CD14-positive monocyte (primary cell): ENCODE measurements at regions not wholly inside any gene's neighbourhood (a gene's known extent, or its start where the extent isn't known, plus 50 kb on each side); places are given as distances from the start of the nearest gene placed in this dataset.
"Not testable (repeated sequence)": the region's sequence is repeated elsewhere in the genome, so short reads cannot be mapped to it uniquely, and the experiment has no call there.

Experiments used
- DNase-seq, 3 donors: peaks; one replicate each; pipeline ENCODE4 v3.0.0-alpha.2; 2011 to 2022
- H2AFZ ChIP-seq: 2 replicates; pipeline ENCODE4 v1.6.0; 2012; ENCODE audit warnings: mild to moderate bottlenecking, low read depth, low read length, inconsistent platforms; ENCODE audit not compliant: insufficient read depth, poor library complexity, severe bottlenecking
- H3K27ac ChIP-seq, 2 donors: 1 replicate in 1 of 2; 2 replicates in 1 of 2; pipeline ENCODE4 v1.5.1; 2012 to 2013; ENCODE audit warnings: low read length in 2 of 2, control low read depth in 1 of 2, inconsistent platforms in 1 of 2, low read depth in 1 of 2, mild to moderate bottlenecking in 1 of 2
- H3K27me3 ChIP-seq, 2 donors: one replicate each; pipeline versions ENCODE4 v1.6.0 to v1.6.1; 2011 to 2013; ENCODE audit warnings: low read length in 2 of 2; ENCODE audit not compliant: control insufficient read depth in 2 of 2, insufficient read depth in 2 of 2
- H3K36me3 ChIP-seq, 2 donors: replicated peaks in 1 of 2; 1 replicate in 1 of 2; 2 replicates in 1 of 2; pipeline versions ENCODE4 v1.5.1 to v1.6.1; 2012 to 2013; ENCODE audit warnings: low read length in 2 of 2, control low read depth in 1 of 2, inconsistent platforms in 1 of 2, mild to moderate bottlenecking in 1 of 2; ENCODE audit not compliant: insufficient read depth in 2 of 2, control insufficient read depth in 1 of 2
- H3K4me1 ChIP-seq, 2 donors: 1 replicate in 1 of 2; 2 replicates in 1 of 2; pipeline versions ENCODE4 v1.5.1 to v1.6.1; 2012 to 2013; ENCODE audit warnings: low read length in 2 of 2, control low read depth in 1 of 2, inconsistent platforms in 1 of 2, mild to moderate bottlenecking in 1 of 2, moderate library complexity in 1 of 2; ENCODE audit not compliant: insufficient read depth in 2 of 2, control insufficient read depth in 1 of 2
- H3K4me2 ChIP-seq: replicated peaks from 2 replicates; pipeline ENCODE3; 2012; ENCODE audit warnings: low read length, moderate library complexity, mild to moderate bottlenecking; ENCODE audit not compliant: poor library complexity, severe bottlenecking; ENCODE audit errors: extremely low read depth
- H3K4me3 ChIP-seq, 3 experiments: fragments of 200-600 bp in 1 of 3; sonication (generic) in 1 of 3; replicated peaks in 1 of 3; 1 replicate in 2 of 3; 2 replicates in 1 of 3; pipeline ENCODE4 v1.5.1; 2011 to 2013; ENCODE audit warnings: low read length in 3 of 3, mild to moderate bottlenecking in 3 of 3, control low read depth in 2 of 3, low read depth in 2 of 3, inconsistent platforms in 1 of 3, moderate library complexity in 1 of 3
- H3K79me2 ChIP-seq: 2 replicates; pipeline ENCODE4 v1.6.0; 2012; ENCODE audit warnings: mild to moderate bottlenecking, control low read depth, inconsistent platforms, low read length, moderate library complexity; ENCODE audit not compliant: insufficient read depth
- H3K9ac ChIP-seq: 2 replicates; pipeline ENCODE4 v1.6.0; 2017; ENCODE audit warnings: low read length, mild to moderate bottlenecking; ENCODE audit not compliant: insufficient read depth, poor library complexity, severe bottlenecking
- H3K9me3 ChIP-seq, 2 donors: replicated peaks in 1 of 2; 1 replicate in 1 of 2; 2 replicates in 1 of 2; pipeline versions ENCODE4 v1.5.1 to v1.6.1; 2012 to 2013; ENCODE audit warnings: low read length in 2 of 2, control low read depth in 1 of 2; ENCODE audit not compliant: control insufficient read depth in 1 of 2, insufficient read depth in 1 of 2
- H4K20me1 ChIP-seq: 2 replicates; pipeline ENCODE4 v1.6.0; 2012; ENCODE audit warnings: mild to moderate bottlenecking, low read length, control low read depth, moderate library complexity; ENCODE audit not compliant: insufficient read depth
- H3K27ac Mint-ChIP-seq, 7 donors: one replicate each; pipeline ENCODE4 v1.8.0; 2020; ENCODE audit warnings: mild to moderate bottlenecking in 7 of 7, mixed read lengths in 7 of 7, moderate library complexity in 6 of 7, inconsistent platforms in 2 of 7
- H3K27me3 Mint-ChIP-seq, 3 donors: one replicate each; pipeline ENCODE4 v1.8.0; 2021 to 2022; ENCODE audit warnings: low read depth in 3 of 3, mild to moderate bottlenecking in 3 of 3, mixed read lengths in 3 of 3, moderate library complexity in 3 of 3, inconsistent platforms in 1 of 3
- H3K36me3 Mint-ChIP-seq, 2 donors: one replicate each; pipeline ENCODE4 v1.8.0; 2020; ENCODE audit warnings: mixed read lengths in 2 of 2, inconsistent platforms in 1 of 2, mild to moderate bottlenecking in 1 of 2
- H3K4me1 Mint-ChIP-seq: one replicate; pipeline ENCODE4 v1.8.0; 2020; ENCODE audit warnings: mild to moderate bottlenecking, mixed read lengths
- H3K4me3 Mint-ChIP-seq, 2 donors: one replicate each; pipeline ENCODE4 v1.8.0; 2020; ENCODE audit warnings: mild to moderate bottlenecking in 2 of 2, mixed read lengths in 2 of 2, moderate library complexity in 1 of 2
- H3K9me3 Mint-ChIP-seq, 7 donors: one replicate each; pipeline ENCODE4 v1.8.0; 2020 to 2022; ENCODE audit warnings: mixed read lengths in 7 of 7, mild to moderate bottlenecking in 6 of 7, moderate library complexity in 6 of 7, inconsistent platforms in 2 of 7
- WGBS: methylation state at CpG from one replicate; pipeline ENCODE4 v1.1.5; 2013; ENCODE audit warnings: missing lambda C conversion rate; ENCODE audit not compliant: insufficient coverage; 5-methylcytosine and 5-hydroxymethylcytosine counted together
- intact Hi-C, 2 donors: fragments of 100-400 bp; cut with micrococcal nuclease; formaldehyde crosslinking; loops; one replicate each; pipeline versions ENCODE4 v1.15.0 to v1.15.1; 2023
- TF ChIP-seq, protein P1 (sequence below): fragments of 200-600 bp; IDR thresholded peaks from one replicate; pipeline ENCODE4 v1.8.0; 2022; ENCODE audit warnings: antibody characterized with exemption, mild to moderate bottlenecking

DNA sequence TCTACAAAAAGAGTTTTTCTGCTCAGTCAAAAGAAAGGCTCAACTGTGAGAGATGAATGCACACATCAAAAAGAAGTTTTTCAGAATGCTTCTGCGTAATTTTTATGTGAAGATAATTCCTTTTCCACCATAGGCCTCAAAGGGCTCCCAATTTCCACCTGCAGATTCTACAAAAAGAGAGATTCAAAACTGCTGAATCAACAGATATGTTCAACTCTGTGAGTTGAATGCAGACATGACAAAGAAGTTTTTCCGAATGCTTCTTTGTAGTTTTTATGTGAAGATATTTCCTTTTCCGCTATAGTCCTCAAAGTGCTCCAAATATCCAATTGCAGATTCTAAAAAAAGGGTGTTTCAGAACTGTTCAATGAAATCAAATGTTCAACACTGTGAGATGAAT lies 300.8 kb upstream of the DEFB115 start:
- no CpG with 5 or more reads among the region's 3 CpGs for WGBS
- H3K4me3 Mint-ChIP-seq, intact Hi-C loops: not testable (repeated sequence)

DNA sequence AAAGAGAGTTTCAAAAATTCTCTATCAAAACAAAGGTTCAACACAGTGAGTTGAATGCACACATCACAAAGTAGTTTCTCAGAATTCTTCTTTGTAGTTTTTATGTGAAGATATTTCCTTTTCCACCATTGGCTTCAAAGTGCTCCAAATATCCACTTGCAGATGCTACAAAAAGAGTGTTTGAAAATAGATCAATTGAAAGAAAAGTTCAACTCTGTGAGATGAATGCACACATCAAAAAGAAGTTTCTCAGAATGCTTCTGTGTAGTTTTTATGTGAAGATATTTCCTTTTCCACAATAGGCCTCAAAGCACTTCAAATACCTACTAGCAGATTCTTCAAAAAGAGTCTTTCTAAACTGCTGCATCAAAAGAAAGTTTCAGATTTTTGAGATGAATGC lies 298.3 kb upstream of the DEFB115 start:
- peaks cover 0 to 28% of the 10 kb centered on the region in 2 donors for H3K9me3 ChIP-seq
- intact Hi-C loops, H3K27me3 ChIP-seq, H3K9ac ChIP-seq, H2AFZ ChIP-seq, H3K4me2 ChIP-seq, H3K79me2 ChIP-seq, H3K4me3 ChIP-seq, H3K36me3 Mint-ChIP-seq, H3K4me3 Mint-ChIP-seq, H3K27me3 Mint-ChIP-seq, H3K27ac Mint-ChIP-seq, DNase-seq, H4K20me1 ChIP-seq, H3K36me3 ChIP-seq, H3K4me1 ChIP-seq, H3K27ac ChIP-seq, H3K4me1 Mint-ChIP-seq: not testable (repeated sequence)
- H3K9me3 Mint-ChIP-seq, result peaks cover 0 to 14% (median 6%) of the 10 kb centered on the region in 7 donors

More for the DNA sequence above, 300.8 kb upstream of the DEFB115 start:
- not testable (repeated sequence) for H3K27me3 ChIP-seq, H2AFZ ChIP-seq, H3K79me2 ChIP-seq, DNase-seq, H3K36me3 Mint-ChIP-seq, H4K20me1 ChIP-seq, H3K36me3 ChIP-seq, H3K9ac ChIP-seq, H3K4me1 ChIP-seq, H3K27ac ChIP-seq, H3K4me3 ChIP-seq, H3K27ac Mint-ChIP-seq, H3K4me2 ChIP-seq, H3K4me1 Mint-ChIP-seq, H3K27me3 Mint-ChIP-seq
- H3K9me3 ChIP-seq, result peaks cover 0 to 30% of the 10 kb centered on the region in 2 donors
- peaks cover under 1 to 13% (median 8%) of the 10 kb centered on the region in 7 donors for H3K9me3 Mint-ChIP-seq

DNA sequence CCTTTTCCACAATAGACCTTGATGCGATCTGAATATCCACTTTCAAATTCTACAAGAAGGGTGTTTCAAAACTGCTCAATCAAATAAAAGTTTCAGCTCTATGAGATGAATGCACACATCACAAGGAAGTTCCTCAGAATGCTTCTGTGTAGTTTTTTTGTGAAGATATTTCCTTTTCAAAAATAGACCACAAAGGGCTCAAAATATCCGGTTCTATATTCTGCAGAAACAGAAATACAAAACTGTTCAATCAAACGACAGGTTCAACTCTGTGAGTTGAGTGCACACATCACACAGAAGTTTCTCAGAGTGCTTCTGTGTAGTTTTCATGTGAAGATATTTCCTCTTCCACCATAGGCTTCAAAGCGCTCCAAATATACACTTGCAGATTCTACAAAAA lies 293.9 kb upstream of the DEFB115 start:
- WGBS, result no CpG with 5 or more reads among the region's 4 CpGs
- no peak overlapping the region for H3K9ac ChIP-seq
- H3K36me3 ChIP-seq, result no peaks in the 10 kb centered on the region
- no peak overlapping the region for H3K4me2 ChIP-seq
- no peak overlapping the region for H3K27ac ChIP-seq
- Mint-ChIP-seq H3K4me1 (no peaks in the 10 kb centered on the region), H3K27me3 (no peaks in the 10 kb centered on the region), H3K36me3 (no peaks in the 10 kb centered on the region), H3K27ac (no peak overlapping the region), H3K4me3 (no peak overlapping the region), H3K9me3 (peaks cover 0 to 18% (median 6%) of the 10 kb centered on the region in 7 donors)
- TF ChIP-seq, protein P1, sequence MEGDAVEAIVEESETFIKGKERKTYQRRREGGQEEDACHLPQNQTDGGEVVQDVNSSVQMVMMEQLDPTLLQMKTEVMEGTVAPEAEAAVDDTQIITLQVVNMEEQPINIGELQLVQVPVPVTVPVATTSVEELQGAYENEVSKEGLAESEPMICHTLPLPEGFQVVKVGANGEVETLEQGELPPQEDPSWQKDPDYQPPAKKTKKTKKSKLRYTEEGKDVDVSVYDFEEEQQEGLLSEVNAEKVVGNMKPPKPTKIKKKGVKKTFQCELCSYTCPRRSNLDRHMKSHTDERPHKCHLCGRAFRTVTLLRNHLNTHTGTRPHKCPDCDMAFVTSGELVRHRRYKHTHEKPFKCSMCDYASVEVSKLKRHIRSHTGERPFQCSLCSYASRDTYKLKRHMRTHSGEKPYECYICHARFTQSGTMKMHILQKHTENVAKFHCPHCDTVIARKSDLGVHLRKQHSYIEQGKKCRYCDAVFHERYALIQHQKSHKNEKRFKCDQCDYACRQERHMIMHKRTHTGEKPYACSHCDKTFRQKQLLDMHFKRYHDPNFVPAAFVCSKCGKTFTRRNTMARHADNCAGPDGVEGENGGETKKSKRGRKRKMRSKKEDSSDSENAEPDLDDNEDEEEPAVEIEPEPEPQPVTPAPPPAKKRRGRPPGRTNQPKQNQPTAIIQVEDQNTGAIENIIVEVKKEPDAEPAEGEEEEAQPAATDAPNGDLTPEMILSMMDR, result no peak
- H3K79me2 ChIP-seq, result no peaks in the 10 kb centered on the region
- no peak overlapping the region for H2AFZ ChIP-seq
- no peak for DNase-seq
- H3K9me3 ChIP-seq, result peaks cover 0 to 41% of the 10 kb centered on the region in 2 donors
- no peaks in the 10 kb centered on the region for H3K27me3 ChIP-seq
- intact Hi-C loops, result no loop called here
- H4K20me1 ChIP-seq, result no peaks in the 10 kb centered on the region
- H3K4me3 ChIP-seq, result no peak overlapping the region
- H3K4me1 ChIP-seq, result no peaks in the 10 kb centered on the region

DNA sequence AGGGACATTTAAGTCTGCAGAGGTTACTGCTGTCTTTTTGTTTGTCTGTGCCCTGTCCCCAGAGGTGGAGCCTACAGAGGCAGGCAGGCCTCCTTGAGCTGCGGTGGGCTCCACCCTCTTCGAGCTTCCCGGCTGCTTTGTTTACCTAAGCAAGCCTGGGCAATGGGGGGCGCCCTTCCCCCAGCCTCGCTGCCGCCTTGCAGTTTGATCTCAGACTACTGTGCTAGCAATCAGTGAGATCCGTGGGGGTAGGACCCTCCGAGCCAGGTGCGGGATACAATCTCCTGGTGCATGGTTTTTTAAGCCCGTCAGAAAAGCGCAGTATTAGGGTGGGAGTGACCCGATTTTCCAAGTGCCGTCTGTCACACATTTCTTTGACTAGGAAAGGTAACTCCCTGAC lies 281.6 kb upstream of the DEFB115 start:
- H3K27me3 Mint-ChIP-seq, H3K27ac Mint-ChIP-seq, H3K27ac ChIP-seq, H3K27me3 ChIP-seq, H3K9ac ChIP-seq, DNase-seq, H3K79me2 ChIP-seq, intact Hi-C loops, H3K4me3 Mint-ChIP-seq, H3K4me1 Mint-ChIP-seq, H4K20me1 ChIP-seq, H2AFZ ChIP-seq, H3K4me3 ChIP-seq, H3K36me3 ChIP-seq, H3K36me3 Mint-ChIP-seq, H3K4me1 ChIP-seq, H3K4me2 ChIP-seq: not testable (repeated sequence)
- H3K9me3 Mint-ChIP-seq, result peaks cover 14 to 38% (median 36%) of the 10 kb centered on the region in 7 donors
- peaks cover 8 to 38% of the 10 kb centered on the region in 2 donors for H3K9me3 ChIP-seq
- WGBS, result 97% methylated on average over 6 of the region's 13 CpGs
